MCF 10A (cell line): ENCODE measurements at regions not wholly inside any gene's neighbourhood (a gene's known extent, or its start where the extent isn't known, plus 50 kb on each side); places are given as distances from the start of the nearest gene placed in this dataset.

ENCODE experiments used
- BruUV-seq: library from RNA; stranded (reverse); fragments of 400-500 nt; replicated peaks from 2 replicates; lab custom pipeline; 2021; lab: Mats Ljungman, UMichigan
- CTCF ChIA-PET: fragments of 300-600 bp; sonication (Branson Sonifier 250); formaldehyde crosslinking; extraction: SDS; loops from one replicate; lab custom pipeline; 2021; ENCODE audit warnings: antibody characterized with exemption, inconsistent platforms; lab: Yijun Ruan, JAX
- POLR2A ChIA-PET: fragments of 300-600, 350-650 bp; sonication (Branson Sonifier 250); formaldehyde crosslinking; extraction: SDS; loops from one replicate; lab custom pipeline; 2020; ENCODE audit warnings: antibody characterized with exemption, inconsistent platforms; lab: Yijun Ruan, JAX
- DNase-seq: peaks from one replicate; pipeline ENCODE4 v3.0.0-alpha.2; 2018; ENCODE audit not compliant: unreplicated experiment
- H3K27ac Mint-ChIP-seq: one replicate; pipeline ENCODE4 v1.8.0; 2022; ENCODE audit warnings: mild to moderate bottlenecking, low read depth, mixed read lengths; ENCODE audit not compliant: unreplicated experiment
- H3K27me3 Mint-ChIP-seq: one replicate; pipeline ENCODE4 v1.8.0; 2022; ENCODE audit warnings: mixed read lengths; ENCODE audit not compliant: insufficient read depth, unreplicated experiment
- H3K36me3 Mint-ChIP-seq: one replicate; pipeline ENCODE4 v1.8.0; 2022; ENCODE audit warnings: mild to moderate bottlenecking, moderate library complexity, mixed read lengths; ENCODE audit not compliant: insufficient read depth, unreplicated experiment
- H3K4me1 Mint-ChIP-seq: one replicate; pipeline ENCODE4 v1.8.0; 2022; ENCODE audit warnings: mixed read lengths; ENCODE audit not compliant: insufficient read depth, unreplicated experiment
- H3K4me3 Mint-ChIP-seq: one replicate; pipeline ENCODE4 v1.8.0; 2022; ENCODE audit warnings: mild to moderate bottlenecking, moderate library complexity, mixed read lengths; ENCODE audit not compliant: unreplicated experiment
- H3K9me3 Mint-ChIP-seq: one replicate; pipeline ENCODE4 v1.8.0; 2022; ENCODE audit warnings: mixed read lengths; ENCODE audit not compliant: unreplicated experiment
- intact Hi-C: fragments of 100-400 bp; cut with micrococcal nuclease; formaldehyde crosslinking; loops from 2 replicates; pipeline ENCODE4 v1.14.1; 2022
- TF ChIP-seq, protein P1 (sequence below): fragments of 200-600 bp; IDR thresholded peaks from one replicate; pipeline ENCODE4 v1.8.0; 2022; ENCODE audit warnings: antibody characterized with exemption, mild to moderate bottlenecking; ENCODE audit not compliant: unreplicated experiment

- Mint-ChIP-seq H3K27me3 (peaks cover 11% of the 10 kb centered on the region), H3K27ac (no peak overlapping the region), H3K4me3 (no peak overlapping the region), H3K4me1 (peaks cover 6% of the 10 kb centered on the region), H3K9me3 (no peaks in the 10 kb centered on the region), H3K36me3 (no peaks in the 10 kb centered on the region)
- TF ChIP-seq, protein P1, sequence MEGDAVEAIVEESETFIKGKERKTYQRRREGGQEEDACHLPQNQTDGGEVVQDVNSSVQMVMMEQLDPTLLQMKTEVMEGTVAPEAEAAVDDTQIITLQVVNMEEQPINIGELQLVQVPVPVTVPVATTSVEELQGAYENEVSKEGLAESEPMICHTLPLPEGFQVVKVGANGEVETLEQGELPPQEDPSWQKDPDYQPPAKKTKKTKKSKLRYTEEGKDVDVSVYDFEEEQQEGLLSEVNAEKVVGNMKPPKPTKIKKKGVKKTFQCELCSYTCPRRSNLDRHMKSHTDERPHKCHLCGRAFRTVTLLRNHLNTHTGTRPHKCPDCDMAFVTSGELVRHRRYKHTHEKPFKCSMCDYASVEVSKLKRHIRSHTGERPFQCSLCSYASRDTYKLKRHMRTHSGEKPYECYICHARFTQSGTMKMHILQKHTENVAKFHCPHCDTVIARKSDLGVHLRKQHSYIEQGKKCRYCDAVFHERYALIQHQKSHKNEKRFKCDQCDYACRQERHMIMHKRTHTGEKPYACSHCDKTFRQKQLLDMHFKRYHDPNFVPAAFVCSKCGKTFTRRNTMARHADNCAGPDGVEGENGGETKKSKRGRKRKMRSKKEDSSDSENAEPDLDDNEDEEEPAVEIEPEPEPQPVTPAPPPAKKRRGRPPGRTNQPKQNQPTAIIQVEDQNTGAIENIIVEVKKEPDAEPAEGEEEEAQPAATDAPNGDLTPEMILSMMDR = no peak
- intact Hi-C loops = no loop called here
- POLR2A ChIA-PET = no interaction called here
- CTCF ChIA-PET = no interaction called here
- no peak for DNase-seq
- BruUV-seq = no TSS peak
Observed at GRCh38 chr11:13101644-13102512, 92.8 kb downstream of the RASSF10 start.

- DNase-seq = no peak
- no TSS peak for BruUV-seq
- Mint-ChIP-seq H3K9me3 (peaks cover under 1% of the 10 kb centered on the region), H3K27ac (no peak overlapping the region), H3K27me3 (peaks cover 11% of the 10 kb centered on the region), H3K4me1 (peaks cover 6% of the 10 kb centered on the region), H3K36me3 (no peaks in the 10 kb centered on the region), H3K4me3 (no peak overlapping the region)
- intact Hi-C loops = no loop called here
- TF ChIP-seq, protein P1 = no peak
- CTCF ChIA-PET = no interaction called here
- POLR2A ChIA-PET = no interaction called here
Observed at GRCh38 chr11:13102513-13102840, 93.4 kb downstream of the RASSF10 start.

GRCh38 chr11:13102865-13103539, 93.9 kb downstream of the RASSF10 start:
- intact Hi-C loops = no loop called here
- CTCF ChIA-PET = no interaction called here
- no peak overlapping the region for H3K27ac Mint-ChIP-seq
- H3K4me3 Mint-ChIP-seq = no peak overlapping the region
- POLR2A ChIA-PET = interaction anchor here (0.9 kb wide), 1 partner anchor 12 kb away, joined by 3 read pairs; no protein-coding TSS in a partner anchor
- TF ChIP-seq, protein P1 = no peak
- BruUV-seq = no TSS peak
- H3K36me3 Mint-ChIP-seq = no peaks in the 10 kb centered on the region
- peaks cover 11% of the 10 kb centered on the region for H3K27me3 Mint-ChIP-seq
- H3K9me3 Mint-ChIP-seq = peaks cover 5% of the 10 kb centered on the region
- H3K4me1 Mint-ChIP-seq = peaks cover 2% of the 10 kb centered on the region
- DNase-seq = no peak

DNA sequence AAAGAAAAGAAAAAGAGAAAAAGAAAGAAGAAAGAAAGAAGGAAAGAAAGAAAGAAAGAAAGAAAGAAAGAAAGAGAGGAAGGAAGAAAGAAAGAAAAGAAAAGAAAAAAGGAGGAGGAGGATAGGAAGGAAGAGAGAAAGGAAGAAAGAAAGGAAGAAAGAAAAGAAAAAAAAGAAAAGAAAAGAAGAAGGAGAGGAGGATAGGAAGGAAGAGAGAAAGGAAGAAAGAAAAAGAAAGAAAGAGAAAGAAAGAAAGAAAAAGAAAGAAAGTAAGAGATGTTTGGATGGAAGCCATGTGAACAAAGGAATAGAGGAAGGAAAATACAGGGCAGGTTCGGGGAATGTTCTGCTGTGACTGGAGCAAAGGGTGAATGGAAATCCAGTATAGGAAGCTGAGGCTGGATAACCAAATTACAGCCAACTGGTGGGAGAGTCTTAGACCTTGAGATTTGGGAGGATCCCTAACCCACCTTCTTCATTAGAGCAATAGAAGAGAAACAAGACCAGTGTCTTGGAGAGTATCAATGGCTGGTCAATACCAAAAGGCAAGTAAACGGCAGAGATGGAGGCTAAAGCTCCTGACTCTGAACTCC, 94.9 kb downstream of the RASSF10 start:
- DNase-seq = no peak
- Mint-ChIP-seq H3K27me3 (peaks cover 11% of the 10 kb centered on the region), H3K36me3 (no peaks in the 10 kb centered on the region), H3K4me3 (no peak overlapping the region), H3K4me1 (peaks cover 6% of the 10 kb centered on the region), H3K9me3 (peaks cover 16% of the 10 kb centered on the region), H3K27ac (no peak overlapping the region)
- TF ChIP-seq, protein P1 = no peak
- ChIA-PET CTCF (no interaction called here), POLR2A (no interaction called here)
- BruUV-seq = no TSS peak
- intact Hi-C loops = no loop called here
